ENCODE measurements at regions not wholly inside any gene's neighbourhood (a gene's known extent, or its start where the extent isn't known, plus 50 kb on each side); places are given as distances from the start of the nearest gene placed in this dataset.

- H3K9me3 ChIP-seq (ENCODE audit: severe bottlenecking), result no peaks in the 10 kb centered on the region
- H3K27me3 ChIP-seq (ENCODE audit: insufficient read depth, poor library complexity, severe bottlenecking), result no peaks in the 10 kb centered on the region
- no peaks in the 10 kb centered on the region for H3K36me3 ChIP-seq (ENCODE audit: low read depth)
- DNase-seq (ENCODE audit: low spot score) (no peak), ATAC-seq (ENCODE audit: low read depth) (no peak)
- H3K27ac ChIP-seq (ENCODE audit: poor library complexity, severe bottlenecking), result no peak overlapping the region
- H3K4me1 ChIP-seq (ENCODE audit: insufficient read depth, poor library complexity, severe bottlenecking), result no peaks in the 10 kb centered on the region
- TF ChIP-seq CTCF (IDR thresholded peaks at IDR 0.05; ENCODE audit: poor library complexity, severe bottlenecking), result no peak
- H3K4me3 ChIP-seq (ENCODE audit: severe bottlenecking), result no peak overlapping the region
These were observed 188.5 kb downstream of the ADRA2A start for GRCh38 chr10:111265341-111265740.

DNA sequence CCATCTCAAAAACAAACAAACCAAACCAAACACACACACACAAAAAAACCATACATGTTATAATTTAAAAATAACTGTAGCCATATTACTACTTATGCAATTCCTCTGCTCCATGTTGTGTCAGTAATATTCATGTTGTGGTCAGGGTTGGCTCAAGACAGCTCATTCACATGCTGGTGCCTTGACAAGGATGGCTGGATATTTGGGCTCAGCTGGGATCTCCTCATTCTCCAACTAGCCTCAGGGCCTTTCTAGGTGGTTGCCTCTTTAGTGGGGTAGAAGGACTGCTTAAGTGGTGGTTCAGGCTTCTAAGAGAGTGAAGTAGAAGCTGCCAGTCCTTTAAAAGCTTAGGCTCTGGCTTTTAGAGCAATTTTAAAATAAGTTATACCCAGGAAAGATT is 189.3 kb downstream of the ADRA2A start:
- Histone ChIP-seq H3K36me3 (ENCODE audit: low read depth) (no peaks in the 10 kb centered on the region), H3K4me1 (ENCODE audit: insufficient read depth, poor library complexity, severe bottlenecking) (no peaks in the 10 kb centered on the region), H3K27ac (ENCODE audit: poor library complexity, severe bottlenecking) (no peak overlapping the region), H3K4me3 (ENCODE audit: severe bottlenecking) (no peak overlapping the region), H3K9me3 (ENCODE audit: severe bottlenecking) (no peaks in the 10 kb centered on the region), H3K27me3 (ENCODE audit: insufficient read depth, poor library complexity, severe bottlenecking) (no peaks in the 10 kb centered on the region)
- ATAC-seq (ENCODE audit: low read depth) (no peak), DNase-seq (ENCODE audit: low spot score) (no peak)
- no peak for TF ChIP-seq CTCF (IDR thresholded peaks at IDR 0.05; ENCODE audit: poor library complexity, severe bottlenecking)

DNA sequence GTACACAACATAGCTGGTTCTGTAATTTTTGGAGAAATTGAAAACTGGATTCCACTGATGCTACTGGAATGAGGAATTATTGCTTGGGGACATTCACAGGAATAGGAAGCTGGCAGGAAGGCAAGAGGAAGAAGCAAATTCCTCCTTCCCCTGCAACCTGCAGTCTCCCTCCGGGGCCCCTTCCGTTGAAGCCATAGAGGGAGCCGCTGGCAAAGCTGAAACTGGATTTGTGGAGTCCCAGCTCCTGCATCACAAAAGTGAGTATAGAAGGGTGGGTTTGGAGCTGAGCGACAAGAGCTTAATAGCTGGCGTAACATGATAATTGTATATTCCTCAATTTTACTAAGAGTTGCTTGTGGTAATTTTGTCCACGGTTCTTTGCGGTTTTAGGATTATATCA is 190.8 kb downstream of the ADRA2A start:
- no peak for ATAC-seq (ENCODE audit: low read depth)
- Histone ChIP-seq H3K27me3 (ENCODE audit: insufficient read depth, poor library complexity, severe bottlenecking) (no peaks in the 10 kb centered on the region), H3K36me3 (ENCODE audit: low read depth) (no peaks in the 10 kb centered on the region), H3K4me3 (ENCODE audit: severe bottlenecking) (no peak overlapping the region), H3K4me1 (ENCODE audit: insufficient read depth, poor library complexity, severe bottlenecking) (no peaks in the 10 kb centered on the region), H3K9me3 (ENCODE audit: severe bottlenecking) (no peaks in the 10 kb centered on the region), H3K27ac (ENCODE audit: poor library complexity, severe bottlenecking) (no peak overlapping the region)
- no peak for DNase-seq (ENCODE audit: low spot score)
- TF ChIP-seq CTCF (IDR thresholded peaks at IDR 0.05; ENCODE audit: poor library complexity, severe bottlenecking), result no peak

- H3K4me3 ChIP-seq (ENCODE audit: severe bottlenecking), result no peak overlapping the region
- no peaks in the 10 kb centered on the region for H3K36me3 ChIP-seq (ENCODE audit: low read depth)
- no peak for ATAC-seq (ENCODE audit: low read depth)
These were observed 196.4 kb downstream of the ADRA2A start for GRCh38 chr10:111273235-111273634.

DNA sequence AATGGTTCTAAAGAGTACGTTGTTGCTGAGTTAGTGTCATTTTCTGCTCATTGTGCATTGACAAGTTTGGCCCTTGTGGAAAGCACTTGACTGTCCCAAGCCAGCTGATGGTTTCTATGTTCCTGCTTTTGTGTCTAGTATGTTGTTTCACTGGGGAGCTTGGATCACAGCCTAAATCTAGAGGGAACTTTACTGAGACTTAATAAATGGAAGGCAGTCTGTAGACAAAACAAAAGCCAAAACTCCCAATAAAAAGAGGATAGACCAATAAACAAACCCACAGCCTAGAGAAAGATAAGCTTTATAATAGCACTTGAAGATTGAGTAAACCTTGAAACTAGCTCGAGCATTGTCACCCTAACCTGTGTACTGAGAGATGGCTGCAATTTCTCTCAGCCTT is 196.8 kb downstream of the ADRA2A start:
- ATAC-seq (ENCODE audit: low read depth), result no peak
- no peaks in the 10 kb centered on the region for H3K9me3 ChIP-seq (ENCODE audit: severe bottlenecking)
- no peaks in the 10 kb centered on the region for H3K4me1 ChIP-seq (ENCODE audit: insufficient read depth, poor library complexity, severe bottlenecking)
- H3K27ac ChIP-seq (ENCODE audit: poor library complexity, severe bottlenecking), result no peak overlapping the region
- no peaks in the 10 kb centered on the region for H3K36me3 ChIP-seq (ENCODE audit: low read depth)
- TF ChIP-seq CTCF (IDR thresholded peaks at IDR 0.05; ENCODE audit: poor library complexity, severe bottlenecking), result no peak
- H3K27me3 ChIP-seq (ENCODE audit: insufficient read depth, poor library complexity, severe bottlenecking), result no peaks in the 10 kb centered on the region
- DNase-seq (ENCODE audit: low spot score), result no peak
- H3K4me3 ChIP-seq (ENCODE audit: severe bottlenecking), result no peak overlapping the region

More at GRCh38 chr10:111273235-111273634, 196.4 kb downstream of the ADRA2A start:
- DNase-seq (ENCODE audit: low spot score), result no peak
- H3K4me1 ChIP-seq (ENCODE audit: insufficient read depth, poor library complexity, severe bottlenecking), result no peaks in the 10 kb centered on the region
- no peaks in the 10 kb centered on the region for H3K9me3 ChIP-seq (ENCODE audit: severe bottlenecking)
- H3K27me3 ChIP-seq (ENCODE audit: insufficient read depth, poor library complexity, severe bottlenecking), result no peaks in the 10 kb centered on the region
- TF ChIP-seq CTCF (IDR thresholded peaks at IDR 0.05; ENCODE audit: poor library complexity, severe bottlenecking), result no peak
- H3K27ac ChIP-seq (ENCODE audit: poor library complexity, severe bottlenecking), result no peak overlapping the region

All from RWPE2 (cell line).